ENCODE measurements at regions not wholly inside any gene's neighbourhood (a gene's known extent, or its start where the extent isn't known, plus 50 kb on each side); places are given as distances from the start of the nearest gene placed in this dataset.

GRCh38 chr3:43892526-43892925, 201.8 kb downstream of the ABHD5 start:
- peak; percentile 27 for DNase-seq (ENCODE audit: insufficient read length, low spot score)

GRCh38 chr3:43893727-43894126, 203.0 kb downstream of the ABHD5 start:
- FAIRE-seq (peak; percentile 54), DNase-seq (ENCODE audit: insufficient read length, low spot score) (no peak)

More at GRCh38 chr3:43892526-43892925, 201.8 kb downstream of the ABHD5 start:
- peak; percentile 93 for FAIRE-seq

GRCh38 chr3:43894176-43895049, 203.7 kb downstream of the ABHD5 start:
- FAIRE-seq (peak; percentile 79), DNase-seq (ENCODE audit: insufficient read length, low spot score) (peak; percentile 21)

- no peak for FAIRE-seq
- DNase-seq (ENCODE audit: insufficient read length, low spot score): no peak
These were observed 204.8 kb downstream of the ABHD5 start for GRCh38 chr3:43895573-43895972.

- DNase-seq (ENCODE audit: insufficient read length, low spot score) (no peak), FAIRE-seq (no peak)
These were observed 211.7 kb downstream of the ABHD5 start for GRCh38 chr3:43902415-43902814.

- FAIRE-seq (no peak), DNase-seq (ENCODE audit: insufficient read length, low spot score) (no peak)
These were observed 214.4 kb downstream of the ABHD5 start for GRCh38 chr3:43905157-43905556.

- DNase-seq (ENCODE audit: insufficient read length, low spot score): no peak
- FAIRE-seq: peak; percentile 89
These were observed 216.2 kb downstream of the ABHD5 start for GRCh38 chr3:43906849-43907507.

GRCh38 chr3:43907508-43907858, 216.7 kb downstream of the ABHD5 start:
- FAIRE-seq: peak; percentile 87
- peak; percentile 23 for DNase-seq (ENCODE audit: insufficient read length, low spot score)

GRCh38 chr3:43908456-43908855, 217.7 kb downstream of the ABHD5 start:
- FAIRE-seq (no peak), DNase-seq (ENCODE audit: insufficient read length, low spot score) (no peak)

- FAIRE-seq: no peak
These were observed 218.4 kb downstream of the ABHD5 start for GRCh38 chr3:43909149-43909548.

GRCh38 chr3:43910750-43911149, 220.0 kb downstream of the ABHD5 start:
- no peak for DNase-seq (ENCODE audit: insufficient read length, low spot score)
- FAIRE-seq: no peak

More at GRCh38 chr3:43909149-43909548, 218.4 kb downstream of the ABHD5 start:
- DNase-seq (ENCODE audit: insufficient read length, low spot score): no peak

- DNase-seq (ENCODE audit: insufficient read length, low spot score) (no peak), FAIRE-seq (no peak)
These were observed 222.6 kb downstream of the ABHD5 start for GRCh38 chr3:43913036-43913948.

- FAIRE-seq: no peak
- DNase-seq (ENCODE audit: insufficient read length, low spot score): no peak
These were observed 223.5 kb downstream of the ABHD5 start for GRCh38 chr3:43914269-43914668.

- no peak for FAIRE-seq
- no peak for DNase-seq (ENCODE audit: insufficient read length, low spot score)
These were observed 224.8 kb downstream of the ABHD5 start for GRCh38 chr3:43915546-43915945.

GRCh38 chr3:43917361-43917760, 226.6 kb downstream of the ABHD5 start:
- no peak for FAIRE-seq
- no peak for DNase-seq (ENCODE audit: insufficient read length, low spot score)

GRCh38 chr3:43919029-43919428, 228.3 kb downstream of the ABHD5 start:
- DNase-seq (ENCODE audit: insufficient read length, low spot score) (no peak), FAIRE-seq (no peak)

GRCh38 chr3:43921056-43921648, 230.4 kb downstream of the ABHD5 start:
- FAIRE-seq (no peak), DNase-seq (ENCODE audit: insufficient read length, low spot score) (no peak)

- no peak for FAIRE-seq
- no peak for DNase-seq (ENCODE audit: insufficient read length, low spot score)
These were observed 231.6 kb downstream of the ABHD5 start for GRCh38 chr3:43922374-43922773.

- DNase-seq (ENCODE audit: insufficient read length, low spot score) (no peak), FAIRE-seq (no peak)
These were observed 232.6 kb downstream of the ABHD5 start for GRCh38 chr3:43923104-43923882.

GRCh38 chr3:43926055-43926454, 235.3 kb downstream of the ABHD5 start:
- no peak for FAIRE-seq
- DNase-seq (ENCODE audit: insufficient read length, low spot score): no peak
